Ishikawa (cell line): ENCODE measurements at regions not wholly inside any gene's neighbourhood (a gene's known extent, or its start where the extent isn't known, plus 50 kb on each side); places are given as distances from the start of the nearest gene placed in this dataset.

Source experiments
- EP300 ChIP-seq: IDR thresholded peaks from 2 replicates; pipeline ENCODE4 v1.6.1; 2012; ENCODE audit warnings: borderline replicate concordance
- FOXM1 ChIP-seq: IDR thresholded peaks from 2 replicates; pipeline ENCODE4 v1.6.1; 2012; ENCODE audit warnings: low read depth, borderline replicate concordance
- MAX ChIP-seq: IDR thresholded peaks from 2 replicates; pipeline ENCODE4 v1.6.1; 2012
- NFIC ChIP-seq: IDR thresholded peaks from 2 replicates; pipeline ENCODE4 v1.6.1; 2012
- RAD21 ChIP-seq: IDR thresholded peaks from 2 replicates; pipeline ENCODE4 v1.6.1; 2012; ENCODE audit warnings: low read depth
- REST ChIP-seq: IDR thresholded peaks from 2 replicates; pipeline ENCODE4 v1.6.1; 2012; ENCODE audit warnings: low read depth, mild to moderate bottlenecking
- TAF1 ChIP-seq: IDR thresholded peaks from 2 replicates; pipeline ENCODE4 v1.6.1; 2012; ENCODE audit warnings: low read depth, mild to moderate bottlenecking
- TCF12 ChIP-seq: IDR thresholded peaks from 2 replicates; pipeline ENCODE4 v1.6.1; 2012; ENCODE audit warnings: low read depth

GRCh38 chr1:60516996-60517395 is 443.4 kb upstream of the C1orf87 start:
- TF ChIP-seq TAF1 (no peak), TCF12 (no peak), REST (no peak), FOXM1 (no peak), RAD21 (no peak), MAX (no peak), NFIC (no peak), EP300 (no peak)
